ENCODE measurements at regions not wholly inside any gene's neighbourhood (a gene's known extent, or its start where the extent isn't known, plus 50 kb on each side); places are given as distances from the start of the nearest gene placed in this dataset.

DNA sequence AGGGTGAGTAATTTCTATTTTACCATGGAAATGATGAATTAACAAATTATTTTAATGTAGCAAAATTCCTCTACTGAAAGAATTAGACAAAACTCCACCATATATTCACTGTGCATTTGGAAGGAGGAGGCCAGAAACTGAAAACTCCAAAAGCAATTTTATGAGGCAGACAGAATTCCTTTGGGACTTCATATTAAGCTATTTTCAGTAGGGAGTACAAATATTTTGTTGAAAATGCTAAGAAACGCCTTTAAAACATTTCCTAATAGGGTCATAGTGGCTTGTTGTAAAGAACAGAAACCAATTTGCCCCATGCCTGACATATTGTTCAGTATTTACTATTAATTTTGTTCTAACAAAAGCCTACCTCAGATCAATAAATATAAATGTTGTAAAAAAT lies 117.8 kb downstream of the TES start:
- TF ChIP-seq EZH2 (optimal IDR thresholded peaks at IDR 0.05; ENCODE audit: low read depth, low read length): no peak
- TF ChIP-seq, protein P1, sequence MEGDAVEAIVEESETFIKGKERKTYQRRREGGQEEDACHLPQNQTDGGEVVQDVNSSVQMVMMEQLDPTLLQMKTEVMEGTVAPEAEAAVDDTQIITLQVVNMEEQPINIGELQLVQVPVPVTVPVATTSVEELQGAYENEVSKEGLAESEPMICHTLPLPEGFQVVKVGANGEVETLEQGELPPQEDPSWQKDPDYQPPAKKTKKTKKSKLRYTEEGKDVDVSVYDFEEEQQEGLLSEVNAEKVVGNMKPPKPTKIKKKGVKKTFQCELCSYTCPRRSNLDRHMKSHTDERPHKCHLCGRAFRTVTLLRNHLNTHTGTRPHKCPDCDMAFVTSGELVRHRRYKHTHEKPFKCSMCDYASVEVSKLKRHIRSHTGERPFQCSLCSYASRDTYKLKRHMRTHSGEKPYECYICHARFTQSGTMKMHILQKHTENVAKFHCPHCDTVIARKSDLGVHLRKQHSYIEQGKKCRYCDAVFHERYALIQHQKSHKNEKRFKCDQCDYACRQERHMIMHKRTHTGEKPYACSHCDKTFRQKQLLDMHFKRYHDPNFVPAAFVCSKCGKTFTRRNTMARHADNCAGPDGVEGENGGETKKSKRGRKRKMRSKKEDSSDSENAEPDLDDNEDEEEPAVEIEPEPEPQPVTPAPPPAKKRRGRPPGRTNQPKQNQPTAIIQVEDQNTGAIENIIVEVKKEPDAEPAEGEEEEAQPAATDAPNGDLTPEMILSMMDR (IDR thresholded peaks at IDR 0.05; ENCODE audit: low read length): no peak
- no peak for TF ChIP-seq EZH2phosphoT487 (IDR thresholded peaks at IDR 0.05; ENCODE audit: low read length)
